ENCODE measurements at regions not wholly inside any gene's neighbourhood (a gene's known extent, or its start where the extent isn't known, plus 50 kb on each side); places are given as distances from the start of the nearest gene placed in this dataset.

- no peak for DNase-seq (ENCODE audit: low spot score)
- intact Hi-C loops (cut with DNase I) = no loop called here
Measured at GRCh38 chr12:114921781-114922180, 237.8 kb upstream of the TBX3 start.

GRCh38 chr12:114920771-114921554 lies 237.0 kb upstream of the TBX3 start:
- DNase-seq (ENCODE audit: low spot score) = no peak
- intact Hi-C loops (cut with DNase I) = no loop called here

- no peak for DNase-seq (ENCODE audit: low spot score)
- intact Hi-C loops (cut with DNase I) = no loop called here
Measured at GRCh38 chr12:114919479-114919878, 235.5 kb upstream of the TBX3 start.

- intact Hi-C loops (cut with DNase I) = no loop called here
Measured at GRCh38 chr12:114918535-114919233, 234.7 kb upstream of the TBX3 start.

GRCh38 chr12:114917953-114918352 lies 234.0 kb upstream of the TBX3 start:
- intact Hi-C loops (cut with DNase I) = no loop called here

More at GRCh38 chr12:114918535-114919233, 234.7 kb upstream of the TBX3 start:
- DNase-seq (ENCODE audit: low spot score) = no peak

GRCh38 chr12:114917307-114917706 lies 233.3 kb upstream of the TBX3 start:
- DNase-seq (ENCODE audit: low spot score) = no peak
- intact Hi-C loops (cut with DNase I) = no loop called here

More at GRCh38 chr12:114917953-114918352, 234.0 kb upstream of the TBX3 start:
- DNase-seq (ENCODE audit: low spot score) = no peak

GRCh38 chr12:114916541-114916940 lies 232.6 kb upstream of the TBX3 start:
- intact Hi-C loops (cut with DNase I) = no loop called here
- no peak for DNase-seq (ENCODE audit: low spot score)

GRCh38 chr12:114916124-114916523 lies 232.1 kb upstream of the TBX3 start:
- DNase-seq (ENCODE audit: low spot score) = no peak
- intact Hi-C loops (cut with DNase I) = no loop called here

GRCh38 chr12:114913871-114914801 lies 230.2 kb upstream of the TBX3 start:
- intact Hi-C loops (cut with DNase I) = no loop called here
- DNase-seq (ENCODE audit: low spot score) = no peak

- intact Hi-C loops (cut with DNase I) = no loop called here
- no peak for DNase-seq (ENCODE audit: low spot score)
Measured at GRCh38 chr12:114912811-114913210, 228.8 kb upstream of the TBX3 start.

- intact Hi-C loops (cut with DNase I) = no loop called here
Measured at GRCh38 chr12:114911196-114911595, 227.2 kb upstream of the TBX3 start.

GRCh38 chr12:114904254-114905003 lies 220.5 kb upstream of the TBX3 start:
- intact Hi-C loops (cut with DNase I) = no loop called here
- DNase-seq (ENCODE audit: low spot score) = no peak

More at GRCh38 chr12:114911196-114911595, 227.2 kb upstream of the TBX3 start:
- no peak for DNase-seq (ENCODE audit: low spot score)

- no peak for DNase-seq (ENCODE audit: low spot score)
- intact Hi-C loops (cut with DNase I) = no loop called here
Measured at GRCh38 chr12:114903083-114903691, 219.2 kb upstream of the TBX3 start.

GRCh38 chr12:114902665-114903064 lies 218.7 kb upstream of the TBX3 start:
- intact Hi-C loops (cut with DNase I) = no loop called here
- DNase-seq (ENCODE audit: low spot score) = no peak

GRCh38 chr12:114901316-114901715 lies 217.3 kb upstream of the TBX3 start:
- DNase-seq (ENCODE audit: low spot score) = no peak
- intact Hi-C loops (cut with DNase I) = loop anchor here in 1 of 2 donors (2.0 kb wide), 1 partner anchor 69 kb away; no protein-coding TSS in a partner anchor

- intact Hi-C loops (cut with DNase I) = no loop called here
- no peak for DNase-seq (ENCODE audit: low spot score)
Measured at GRCh38 chr12:114898159-114898558, 214.2 kb upstream of the TBX3 start.

- intact Hi-C loops (cut with DNase I) = no loop called here
Measured at GRCh38 chr12:114895827-114896226, 211.9 kb upstream of the TBX3 start.

GRCh38 chr12:114895081-114895480 lies 211.1 kb upstream of the TBX3 start:
- DNase-seq (ENCODE audit: low spot score) = no peak
- intact Hi-C loops (cut with DNase I) = no loop called here

More at GRCh38 chr12:114895827-114896226, 211.9 kb upstream of the TBX3 start:
- no peak for DNase-seq (ENCODE audit: low spot score)
